Fibroblast of lung (primary cell): ENCODE measurements at regions not wholly inside any gene's neighbourhood (a gene's known extent, or its start where the extent isn't known, plus 50 kb on each side); places are given as distances from the start of the nearest gene placed in this dataset.

Source experiments
- DNase-seq, 2 donors: peaks; one replicate each; pipeline versions ENCODE4 v3.0.0 to v3.0.0-alpha.2; 2010; ENCODE audit warnings: low read depth in 2 of 2
- H2AFZ ChIP-seq: 2 replicates; pipeline ENCODE4 v1.5.1; 2012; ENCODE audit warnings: low read length, control low read depth, inconsistent platforms
- H3K27ac ChIP-seq: 2 replicates; pipeline ENCODE4 v1.5.1; 2011; ENCODE audit warnings: low read length, control low read depth; ENCODE audit not compliant: insufficient read depth
- H3K27me3 ChIP-seq: 2 replicates; pipeline ENCODE4 v1.5.1; 2011; ENCODE audit warnings: mild to moderate bottlenecking, low read length; ENCODE audit not compliant: control insufficient read depth, insufficient read depth
- H3K36me3 ChIP-seq: 2 replicates; pipeline ENCODE4 v1.5.1; 2011; ENCODE audit warnings: low read length; ENCODE audit not compliant: control insufficient read depth, insufficient read depth
- H3K4me1 ChIP-seq: 2 replicates; pipeline ENCODE4 v1.5.1; 2011; ENCODE audit warnings: low read length; ENCODE audit not compliant: control insufficient read depth, insufficient read depth; ENCODE audit errors: extremely low read depth
- H3K4me2 ChIP-seq: 2 replicates; pipeline ENCODE4 v1.5.1; 2011; ENCODE audit warnings: low read length, control low read depth; ENCODE audit not compliant: insufficient read depth; ENCODE audit errors: extremely low read depth
- H3K4me3 ChIP-seq, 4 experiments: fragments of 200-600 bp in 1 of 4; sonication (generic) in 1 of 4; replicated peaks in 1 of 4; 2 replicates each; pipeline ENCODE4 v1.5.1; 2011 to 2016; ENCODE audit warnings: low read length in 4 of 4, low read depth in 3 of 4, mild to moderate bottlenecking in 3 of 4, control low read depth in 2 of 4, inconsistent platforms in 1 of 4, mixed read lengths in 1 of 4; ENCODE audit not compliant: insufficient read depth in 1 of 4; ENCODE audit errors: control extremely low read depth in 1 of 4
- H3K79me2 ChIP-seq: 2 replicates; pipeline ENCODE4 v1.5.1; 2012; ENCODE audit warnings: mild to moderate bottlenecking, low read length, inconsistent platforms; ENCODE audit not compliant: control insufficient read depth, insufficient read depth
- H3K9ac ChIP-seq: 2 replicates; pipeline ENCODE4 v1.5.1; 2011; ENCODE audit warnings: mild to moderate bottlenecking, low read length, control low read depth; ENCODE audit not compliant: insufficient read depth
- H3K9me3 ChIP-seq: 2 replicates; pipeline ENCODE4 v1.5.1; 2012; ENCODE audit warnings: low read depth, low read length; ENCODE audit not compliant: control insufficient read depth, insufficient read depth
- H4K20me1 ChIP-seq: 2 replicates; pipeline ENCODE4 v1.5.1; 2011; ENCODE audit warnings: low read length; ENCODE audit not compliant: control insufficient read depth, insufficient read depth; ENCODE audit errors: extremely low read depth
- EZH2 ChIP-seq: IDR thresholded peaks from 2 replicates; pipeline ENCODE4 v1.5.1; 2012; ENCODE audit warnings: low read length, control low read depth, mild to moderate bottlenecking; ENCODE audit errors: missing control alignments
- TF ChIP-seq, protein P1 (sequence below), 2 donors: IDR thresholded peaks in 1 of 2; conservative IDR thresholded peaks in 1 of 2; 1 replicate in 1 of 2; 2 replicates in 1 of 2; pipeline ENCODE4 v1.5.1; 2011 to 2012; ENCODE audit warnings: low read length in 2 of 2, control low read depth in 1 of 2, inconsistent platforms in 1 of 2, low read depth in 1 of 2, mild to moderate bottlenecking in 1 of 2

DNA sequence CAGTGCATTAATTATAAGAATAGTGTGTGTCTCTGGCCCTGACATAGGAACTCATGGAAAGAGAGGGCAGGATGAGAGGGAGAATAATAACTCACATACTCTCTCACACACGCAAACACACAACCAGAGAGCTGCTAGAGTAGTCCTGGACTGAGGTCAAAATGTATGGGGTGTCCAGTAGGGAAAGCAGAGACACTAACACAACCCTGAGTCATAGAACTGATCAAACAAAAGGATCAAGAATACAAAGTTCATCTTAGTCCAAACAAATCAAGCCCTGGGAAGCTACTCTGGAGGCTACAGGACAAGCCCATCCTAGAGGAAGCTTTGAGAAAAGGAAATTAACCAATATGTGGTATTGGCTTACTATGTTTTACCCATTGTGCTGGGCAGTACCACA lies 178.5 kb upstream of the GUCY1A2 start:
- Histone ChIP-seq H3K4me3 (no peak overlapping the region), H3K9me3 (no peaks in the 10 kb centered on the region), H4K20me1 (no peaks in the 10 kb centered on the region), H3K27me3 (no peaks in the 10 kb centered on the region), H3K36me3 (no peaks in the 10 kb centered on the region), H3K4me1 (no peaks in the 10 kb centered on the region), H3K4me2 (no peak overlapping the region), H3K9ac (no peak overlapping the region), H2AFZ (no peak overlapping the region), H3K79me2 (no peaks in the 10 kb centered on the region), H3K27ac (no peak overlapping the region)
- TF ChIP-seq, protein P1, sequence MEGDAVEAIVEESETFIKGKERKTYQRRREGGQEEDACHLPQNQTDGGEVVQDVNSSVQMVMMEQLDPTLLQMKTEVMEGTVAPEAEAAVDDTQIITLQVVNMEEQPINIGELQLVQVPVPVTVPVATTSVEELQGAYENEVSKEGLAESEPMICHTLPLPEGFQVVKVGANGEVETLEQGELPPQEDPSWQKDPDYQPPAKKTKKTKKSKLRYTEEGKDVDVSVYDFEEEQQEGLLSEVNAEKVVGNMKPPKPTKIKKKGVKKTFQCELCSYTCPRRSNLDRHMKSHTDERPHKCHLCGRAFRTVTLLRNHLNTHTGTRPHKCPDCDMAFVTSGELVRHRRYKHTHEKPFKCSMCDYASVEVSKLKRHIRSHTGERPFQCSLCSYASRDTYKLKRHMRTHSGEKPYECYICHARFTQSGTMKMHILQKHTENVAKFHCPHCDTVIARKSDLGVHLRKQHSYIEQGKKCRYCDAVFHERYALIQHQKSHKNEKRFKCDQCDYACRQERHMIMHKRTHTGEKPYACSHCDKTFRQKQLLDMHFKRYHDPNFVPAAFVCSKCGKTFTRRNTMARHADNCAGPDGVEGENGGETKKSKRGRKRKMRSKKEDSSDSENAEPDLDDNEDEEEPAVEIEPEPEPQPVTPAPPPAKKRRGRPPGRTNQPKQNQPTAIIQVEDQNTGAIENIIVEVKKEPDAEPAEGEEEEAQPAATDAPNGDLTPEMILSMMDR (conservative IDR thresholded peaks at IDR 0.05 in 1 of 2, IDR thresholded peaks at IDR 0.05 in 1 of 2; ENCODE audit: low read depth in 1 of 2, low read length in 2 of 2), result no peak
- TF ChIP-seq EZH2, result no peak
- DNase-seq, result no peak

DNA sequence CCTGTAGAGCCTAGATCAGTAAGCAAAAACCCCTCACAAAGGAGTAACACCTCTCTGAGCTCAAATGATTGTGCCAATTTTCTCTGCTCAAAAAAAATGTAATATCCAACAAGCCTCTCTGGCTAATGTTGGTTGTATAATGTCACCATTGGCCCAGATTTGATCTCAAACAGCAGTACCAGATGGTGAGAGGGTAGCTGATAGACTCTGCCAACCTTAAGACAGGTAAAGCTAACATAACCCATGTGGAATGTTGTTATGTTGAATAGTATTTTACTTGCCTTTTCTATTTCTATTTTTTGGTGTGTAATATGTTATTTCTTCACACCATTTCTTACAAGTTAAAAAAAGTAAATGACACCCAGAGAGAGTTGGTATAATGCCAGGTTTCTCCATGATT lies 166.7 kb upstream of the GUCY1A2 start:
- no peaks in the 10 kb centered on the region for H3K27me3 ChIP-seq
- no peaks in the 10 kb centered on the region for H3K36me3 ChIP-seq
- no peak overlapping the region for H3K27ac ChIP-seq
- H4K20me1 ChIP-seq, result no peaks in the 10 kb centered on the region
- no peak overlapping the region for H2AFZ ChIP-seq
- no peak overlapping the region for H3K9ac ChIP-seq
- H3K4me2 ChIP-seq, result no peak overlapping the region
- H3K79me2 ChIP-seq, result no peaks in the 10 kb centered on the region
- H3K4me3 ChIP-seq, result no peak overlapping the region
- DNase-seq, result no peak
- TF ChIP-seq, protein P1 (conservative IDR thresholded peaks at IDR 0.05 in 1 of 2, IDR thresholded peaks at IDR 0.05 in 1 of 2; ENCODE audit: low read depth in 1 of 2, low read length in 2 of 2), result no peak
- no peak for TF ChIP-seq EZH2
- no peaks in the 10 kb centered on the region for H3K9me3 ChIP-seq
- H3K4me1 ChIP-seq, result no peaks in the 10 kb centered on the region

DNA sequence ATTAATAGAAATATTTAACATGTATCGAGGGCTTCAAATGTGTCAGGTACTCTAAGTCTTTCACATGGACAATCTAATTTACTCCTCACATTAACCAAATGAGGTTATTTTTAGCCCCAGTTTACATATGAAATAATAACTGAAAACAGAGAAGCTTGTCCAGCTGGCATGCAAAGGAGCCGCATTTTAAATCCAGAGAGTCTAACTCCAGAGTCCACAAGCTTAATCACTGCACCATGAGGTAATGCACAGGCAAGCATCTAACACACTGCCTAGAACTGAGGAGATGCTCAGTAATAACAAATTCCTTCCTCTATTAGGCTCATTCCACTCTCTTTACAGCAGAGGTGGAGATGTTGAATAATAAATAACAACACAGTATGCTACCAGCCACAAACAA lies 165.7 kb upstream of the GUCY1A2 start:
- H3K27ac ChIP-seq, result no peak overlapping the region
- no peak for TF ChIP-seq EZH2
- TF ChIP-seq, protein P1 (conservative IDR thresholded peaks at IDR 0.05 in 1 of 2, IDR thresholded peaks at IDR 0.05 in 1 of 2; ENCODE audit: low read depth in 1 of 2, low read length in 2 of 2), result no peak
- H3K9me3 ChIP-seq, result no peaks in the 10 kb centered on the region
- no peaks in the 10 kb centered on the region for H3K79me2 ChIP-seq
- H3K9ac ChIP-seq, result no peak overlapping the region
- no peaks in the 10 kb centered on the region for H3K4me1 ChIP-seq
- no peak overlapping the region for H2AFZ ChIP-seq
- H4K20me1 ChIP-seq, result no peaks in the 10 kb centered on the region
- no peak overlapping the region for H3K4me3 ChIP-seq
- no peaks in the 10 kb centered on the region for H3K27me3 ChIP-seq
- H3K4me2 ChIP-seq, result no peak overlapping the region
- H3K36me3 ChIP-seq, result no peaks in the 10 kb centered on the region
- DNase-seq, result peak in 1 of 2 donors; percentile 57
